Left ventricle myocardium inferior (tissue), 1 donor: ENCODE measurements at regions not wholly inside any gene's neighbourhood (a gene's known extent, or its start where the extent isn't known, plus 50 kb on each side); places are given as distances from the start of the nearest gene placed in this dataset.

Source experiments
- DNase-seq: peaks from one replicate; pipeline ENCODE4 v3.0.0-alpha.2; 2020
- H3K27ac ChIP-seq: fragments of 200-600 bp; replicated peaks from 2 replicates; pipeline ENCODE4 v1.8.0; 2021
- H3K27me3 ChIP-seq: fragments of 200-600 bp; 2 replicates; pipeline ENCODE4 v1.8.0; 2021; ENCODE audit warnings: low read depth
- H3K36me3 ChIP-seq: fragments of 200-600 bp; 2 replicates; pipeline ENCODE4 v1.8.0; 2021
- H3K4me1 ChIP-seq: fragments of 200-600 bp; 2 replicates; pipeline ENCODE4 v1.8.0; 2021
- H3K4me3 ChIP-seq: fragments of 200-600 bp; 2 replicates; pipeline ENCODE4 v1.8.0; 2021; ENCODE audit warnings: mild to moderate bottlenecking, moderate library complexity
- H3K9me3 ChIP-seq: fragments of 200-600 bp; replicated peaks from 2 replicates; pipeline ENCODE4 v1.8.0; 2021
- CTCF ChIP-seq: fragments of 200-600 bp; IDR thresholded peaks from 2 replicates; pipeline ENCODE4 v1.8.0; 2021; ENCODE audit warnings: antibody characterized with exemption, mild to moderate bottlenecking, borderline replicate concordance
- intact Hi-C: fragments of 100-400 bp; cut with micrococcal nuclease; formaldehyde crosslinking; loops from one replicate; pipeline ENCODE4 v1.11.0; 2022
- donor health status: DM: no; HTN: yes; CAD: no; lungs with severe emphysema.

- Histone ChIP-seq H3K9me3 (no peaks in the 10 kb centered on the region), H3K4me1 (no peaks in the 10 kb centered on the region), H3K27ac (no peak overlapping the region), H3K36me3 (no peaks in the 10 kb centered on the region), H3K27me3 (no peaks in the 10 kb centered on the region), H3K4me3 (no peak overlapping the region)
- DNase-seq = no peak
- no peak for TF ChIP-seq CTCF
- intact Hi-C loops = no loop called here
Measured at GRCh38 chr13:22403144-22403543, 732.3 kb downstream of the FGF9 start.

- no peak for TF ChIP-seq CTCF
- intact Hi-C loops = no loop called here
Measured at GRCh38 chr13:22405891-22406290, 735.0 kb downstream of the FGF9 start.

GRCh38 chr13:22412452-22412851, 741.6 kb downstream of the FGF9 start:
- no peak for TF ChIP-seq CTCF
- H3K27me3 ChIP-seq = no peaks in the 10 kb centered on the region
- no peak overlapping the region for H3K27ac ChIP-seq
- no peak overlapping the region for H3K4me3 ChIP-seq
- H3K9me3 ChIP-seq = peaks cover 40% of the 10 kb centered on the region
- H3K4me1 ChIP-seq = no peaks in the 10 kb centered on the region
- intact Hi-C loops = no loop called here
- no peak for DNase-seq
- H3K36me3 ChIP-seq = no peaks in the 10 kb centered on the region

More at GRCh38 chr13:22405891-22406290, 735.0 kb downstream of the FGF9 start:
- H3K36me3 ChIP-seq = no peaks in the 10 kb centered on the region
- H3K27ac ChIP-seq = no peak overlapping the region
- DNase-seq = no peak
- H3K27me3 ChIP-seq = no peaks in the 10 kb centered on the region
- no peaks in the 10 kb centered on the region for H3K4me1 ChIP-seq
- peaks cover 3% of the 10 kb centered on the region for H3K9me3 ChIP-seq
- no peak overlapping the region for H3K4me3 ChIP-seq

GRCh38 chr13:22422023-22422422, 751.1 kb downstream of the FGF9 start:
- Histone ChIP-seq H3K4me3 (no peak overlapping the region), H3K9me3 (no peaks in the 10 kb centered on the region), H3K4me1 (peaks cover 8% of the 10 kb centered on the region), H3K27ac (no peak overlapping the region), H3K36me3 (no peaks in the 10 kb centered on the region), H3K27me3 (no peaks in the 10 kb centered on the region)
- TF ChIP-seq CTCF = no peak
- intact Hi-C loops = no loop called here
- DNase-seq = no peak

- Histone ChIP-seq H3K27me3 (no peaks in the 10 kb centered on the region), H3K9me3 (no peaks in the 10 kb centered on the region), H3K27ac (no peak overlapping the region), H3K4me1 (peaks cover 15% of the 10 kb centered on the region), H3K4me3 (no peak overlapping the region), H3K36me3 (no peaks in the 10 kb centered on the region)
- intact Hi-C loops = no loop called here
- no peak for TF ChIP-seq CTCF
- no peak for DNase-seq
Measured at GRCh38 chr13:22422712-22423111, 751.8 kb downstream of the FGF9 start.

GRCh38 chr13:22423261-22423660, 752.4 kb downstream of the FGF9 start:
- Histone ChIP-seq H3K36me3 (no peaks in the 10 kb centered on the region), H3K4me3 (no peak overlapping the region), H3K27ac (no peak overlapping the region), H3K4me1 (peaks cover 17% of the 10 kb centered on the region), H3K9me3 (no peaks in the 10 kb centered on the region), H3K27me3 (no peaks in the 10 kb centered on the region)
- no peak for DNase-seq
- no peak for TF ChIP-seq CTCF
- intact Hi-C loops = no loop called here
